Activated T-helper 2 cell treated with anti-CD3 and anti-CD28 coated beads, Interferon-gamma antibody, Interleukin-2, Interleukin-4, amounts not matched to agents 10 μg/mL and 5 μg/mL and 100 μg/mL, durations not matched to agents 14 hours and 24 hours and 36 hours (primary cell): ENCODE measurements at regions not wholly inside any gene's neighbourhood (a gene's known extent, or its start where the extent isn't known, plus 50 kb on each side); places are given as distances from the start of the nearest gene placed in this dataset.
A peak's percentile ranks its signal among the peaks of the same experiment; 100 is the strongest.
"Not testable (repeated sequence)": the region's sequence is repeated elsewhere in the genome, so short reads cannot be mapped to it uniquely, and the experiment has no call there.

Source experiments
- DNase-seq: peaks from one replicate; pipeline ENCODE4 v3.0.0; 2021; ENCODE audit warnings: low spot score
- H3K27ac Mint-ChIP-seq: one replicate; pipeline ENCODE4 v1.8.0; 2021; ENCODE audit warnings: mixed read lengths
- H3K27me3 Mint-ChIP-seq: one replicate; pipeline ENCODE4 v1.8.0; 2021; ENCODE audit warnings: low read depth, mixed read lengths
- H3K36me3 Mint-ChIP-seq: one replicate; pipeline ENCODE4 v1.8.0; 2021; ENCODE audit warnings: low read depth, mixed read lengths
- H3K4me1 Mint-ChIP-seq: one replicate; pipeline ENCODE4 v1.8.0; 2021; ENCODE audit warnings: low read depth, mixed read lengths
- H3K4me3 Mint-ChIP-seq: one replicate; pipeline ENCODE4 v1.8.0; 2021; ENCODE audit warnings: low read depth, mild to moderate bottlenecking, moderate library complexity, mixed read lengths
- H3K9me3 Mint-ChIP-seq: one replicate; pipeline ENCODE4 v1.8.0; 2021; ENCODE audit warnings: mixed read lengths
- intact Hi-C: fragments of 100-400 bp; cut with micrococcal nuclease; formaldehyde crosslinking; loops from one replicate; pipeline ENCODE4 v1.15.1; 2023

- H3K27ac Mint-ChIP-seq, H3K4me1 Mint-ChIP-seq, H3K36me3 Mint-ChIP-seq, H3K27me3 Mint-ChIP-seq, H3K9me3 Mint-ChIP-seq, intact Hi-C loops, DNase-seq, H3K4me3 Mint-ChIP-seq: not testable (repeated sequence)
These were observed 178.2 kb upstream of the ZNG1F start for GRCh38 chr9:41367301-41367700.

GRCh38 chr9:41361790-41362189 lies 172.7 kb upstream of the ZNG1F start:
- H3K9me3 Mint-ChIP-seq, H3K36me3 Mint-ChIP-seq, H3K4me3 Mint-ChIP-seq, H3K4me1 Mint-ChIP-seq, intact Hi-C loops, H3K27ac Mint-ChIP-seq, H3K27me3 Mint-ChIP-seq, DNase-seq: not testable (repeated sequence)

GRCh38 chr9:41359116-41359515 lies 170.0 kb upstream of the ZNG1F start:
- H3K4me1 Mint-ChIP-seq, DNase-seq: not testable (repeated sequence)
- H3K27ac Mint-ChIP-seq, result peak overlapping the region; percentile 97

GRCh38 chr9:41358682-41359081 lies 169.6 kb upstream of the ZNG1F start:
- H3K27me3 Mint-ChIP-seq, H3K9me3 Mint-ChIP-seq, intact Hi-C loops, H3K36me3 Mint-ChIP-seq, H3K4me1 Mint-ChIP-seq: not testable (repeated sequence)
- H3K27ac Mint-ChIP-seq, result peak overlapping the region; percentile 81
- peak; percentile 83 for DNase-seq
- peak overlapping the region; percentile 100 for H3K4me3 Mint-ChIP-seq

More at GRCh38 chr9:41359116-41359515, 170.0 kb upstream of the ZNG1F start:
- intact Hi-C loops, H3K27me3 Mint-ChIP-seq, H3K36me3 Mint-ChIP-seq, H3K9me3 Mint-ChIP-seq: not testable (repeated sequence)
- H3K4me3 Mint-ChIP-seq, result peak overlapping the region; percentile 100

- DNase-seq, H3K36me3 Mint-ChIP-seq, intact Hi-C loops, H3K9me3 Mint-ChIP-seq, H3K4me1 Mint-ChIP-seq, H3K27me3 Mint-ChIP-seq: not testable (repeated sequence)
- peak overlapping the region; percentile 81 for H3K27ac Mint-ChIP-seq
- H3K4me3 Mint-ChIP-seq, result peak overlapping the region; percentile 100
These were observed 168.8 kb upstream of the ZNG1F start for GRCh38 chr9:41357918-41358404.

- H3K27me3 Mint-ChIP-seq, H3K4me1 Mint-ChIP-seq, H3K36me3 Mint-ChIP-seq, H3K9me3 Mint-ChIP-seq, intact Hi-C loops, DNase-seq: not testable (repeated sequence)
- Mint-ChIP-seq H3K27ac (peak overlapping the region; percentile 81), H3K4me3 (peak overlapping the region; percentile 100)
These were observed 168.2 kb upstream of the ZNG1F start for GRCh38 chr9:41357350-41357748.

- H3K27me3 Mint-ChIP-seq, H3K9me3 Mint-ChIP-seq, intact Hi-C loops, H3K4me1 Mint-ChIP-seq, H3K36me3 Mint-ChIP-seq: not testable (repeated sequence)
- peak overlapping the region; percentile 65 for H3K4me3 Mint-ChIP-seq
- DNase-seq, result peak; percentile 88
- H3K27ac Mint-ChIP-seq, result peak overlapping the region; percentile 28
These were observed 167.7 kb upstream of the ZNG1F start for GRCh38 chr9:41356588-41357349.

GRCh38 chr9:41355712-41356450 lies 166.8 kb upstream of the ZNG1F start:
- H3K9me3 Mint-ChIP-seq, DNase-seq, H3K4me1 Mint-ChIP-seq, H3K27ac Mint-ChIP-seq, H3K27me3 Mint-ChIP-seq, H3K36me3 Mint-ChIP-seq, intact Hi-C loops: not testable (repeated sequence)
- H3K4me3 Mint-ChIP-seq, result peak overlapping the region; percentile 26

- DNase-seq, H3K27me3 Mint-ChIP-seq, H3K4me1 Mint-ChIP-seq, intact Hi-C loops, H3K36me3 Mint-ChIP-seq, H3K9me3 Mint-ChIP-seq: not testable (repeated sequence)
- peak overlapping the region; percentile 71 for H3K27ac Mint-ChIP-seq
- peak overlapping the region; percentile 79 for H3K4me3 Mint-ChIP-seq
These were observed 165.9 kb upstream of the ZNG1F start for GRCh38 chr9:41354978-41355377.

GRCh38 chr9:41354060-41354934 lies 165.2 kb upstream of the ZNG1F start:
- intact Hi-C loops, DNase-seq, H3K27me3 Mint-ChIP-seq: not testable (repeated sequence)

GRCh38 chr9:41353026-41353425 lies 163.9 kb upstream of the ZNG1F start:
- DNase-seq, result not testable (repeated sequence)

More at GRCh38 chr9:41354060-41354934, 165.2 kb upstream of the ZNG1F start:
- H3K4me1 Mint-ChIP-seq, H3K36me3 Mint-ChIP-seq, H3K27ac Mint-ChIP-seq, H3K9me3 Mint-ChIP-seq, H3K4me3 Mint-ChIP-seq: not testable (repeated sequence)

GRCh38 chr9:41352390-41352789 lies 163.3 kb upstream of the ZNG1F start:
- H3K36me3 Mint-ChIP-seq, H3K9me3 Mint-ChIP-seq, H3K4me3 Mint-ChIP-seq, H3K27me3 Mint-ChIP-seq, intact Hi-C loops, H3K27ac Mint-ChIP-seq, DNase-seq, H3K4me1 Mint-ChIP-seq: not testable (repeated sequence)

More at GRCh38 chr9:41353026-41353425, 163.9 kb upstream of the ZNG1F start:
- H3K9me3 Mint-ChIP-seq, H3K4me1 Mint-ChIP-seq, H3K27me3 Mint-ChIP-seq, intact Hi-C loops, H3K27ac Mint-ChIP-seq, H3K4me3 Mint-ChIP-seq, H3K36me3 Mint-ChIP-seq: not testable (repeated sequence)
